ENCODE measurements at regions not wholly inside any gene's neighbourhood (a gene's known extent, or its start where the extent isn't known, plus 50 kb on each side); places are given as distances from the start of the nearest gene placed in this dataset.

DNA sequence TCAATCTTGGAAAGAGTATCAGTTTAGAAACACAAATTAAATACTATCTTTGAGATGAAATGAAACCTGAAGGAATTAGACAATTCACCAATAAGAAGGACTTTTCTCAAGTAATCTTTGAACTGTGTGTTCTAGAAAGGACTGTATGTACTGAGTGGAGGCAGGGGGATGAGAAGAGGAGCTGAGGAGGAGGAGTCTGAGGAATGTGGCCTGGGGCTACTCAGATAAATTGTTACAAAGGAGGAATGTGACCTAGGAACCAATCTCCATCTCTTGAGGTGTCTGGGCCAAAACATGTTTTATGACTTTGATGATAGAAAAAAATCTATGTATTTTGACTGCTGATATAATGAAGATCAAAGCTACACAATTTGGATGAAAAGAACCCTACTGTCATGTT lies 124.3 kb upstream of the ANKRD55 start:
- TF ChIP-seq, protein P1, sequence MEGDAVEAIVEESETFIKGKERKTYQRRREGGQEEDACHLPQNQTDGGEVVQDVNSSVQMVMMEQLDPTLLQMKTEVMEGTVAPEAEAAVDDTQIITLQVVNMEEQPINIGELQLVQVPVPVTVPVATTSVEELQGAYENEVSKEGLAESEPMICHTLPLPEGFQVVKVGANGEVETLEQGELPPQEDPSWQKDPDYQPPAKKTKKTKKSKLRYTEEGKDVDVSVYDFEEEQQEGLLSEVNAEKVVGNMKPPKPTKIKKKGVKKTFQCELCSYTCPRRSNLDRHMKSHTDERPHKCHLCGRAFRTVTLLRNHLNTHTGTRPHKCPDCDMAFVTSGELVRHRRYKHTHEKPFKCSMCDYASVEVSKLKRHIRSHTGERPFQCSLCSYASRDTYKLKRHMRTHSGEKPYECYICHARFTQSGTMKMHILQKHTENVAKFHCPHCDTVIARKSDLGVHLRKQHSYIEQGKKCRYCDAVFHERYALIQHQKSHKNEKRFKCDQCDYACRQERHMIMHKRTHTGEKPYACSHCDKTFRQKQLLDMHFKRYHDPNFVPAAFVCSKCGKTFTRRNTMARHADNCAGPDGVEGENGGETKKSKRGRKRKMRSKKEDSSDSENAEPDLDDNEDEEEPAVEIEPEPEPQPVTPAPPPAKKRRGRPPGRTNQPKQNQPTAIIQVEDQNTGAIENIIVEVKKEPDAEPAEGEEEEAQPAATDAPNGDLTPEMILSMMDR (IDR thresholded peaks at IDR 0.05; ENCODE audit: insufficient read depth, low read length): no peak
- TF ChIP-seq POLR2AphosphoS5 (IDR thresholded peaks at IDR 0.05; ENCODE audit: low read depth) (no peak), GABPA (IDR thresholded peaks at IDR 0.05; ENCODE audit: low read depth) (no peak), SPI1 (IDR thresholded peaks at IDR 0.05; ENCODE audit: borderline replicate concordance, low read depth) (no peak)
- TF ChIP-seq, protein P2, sequence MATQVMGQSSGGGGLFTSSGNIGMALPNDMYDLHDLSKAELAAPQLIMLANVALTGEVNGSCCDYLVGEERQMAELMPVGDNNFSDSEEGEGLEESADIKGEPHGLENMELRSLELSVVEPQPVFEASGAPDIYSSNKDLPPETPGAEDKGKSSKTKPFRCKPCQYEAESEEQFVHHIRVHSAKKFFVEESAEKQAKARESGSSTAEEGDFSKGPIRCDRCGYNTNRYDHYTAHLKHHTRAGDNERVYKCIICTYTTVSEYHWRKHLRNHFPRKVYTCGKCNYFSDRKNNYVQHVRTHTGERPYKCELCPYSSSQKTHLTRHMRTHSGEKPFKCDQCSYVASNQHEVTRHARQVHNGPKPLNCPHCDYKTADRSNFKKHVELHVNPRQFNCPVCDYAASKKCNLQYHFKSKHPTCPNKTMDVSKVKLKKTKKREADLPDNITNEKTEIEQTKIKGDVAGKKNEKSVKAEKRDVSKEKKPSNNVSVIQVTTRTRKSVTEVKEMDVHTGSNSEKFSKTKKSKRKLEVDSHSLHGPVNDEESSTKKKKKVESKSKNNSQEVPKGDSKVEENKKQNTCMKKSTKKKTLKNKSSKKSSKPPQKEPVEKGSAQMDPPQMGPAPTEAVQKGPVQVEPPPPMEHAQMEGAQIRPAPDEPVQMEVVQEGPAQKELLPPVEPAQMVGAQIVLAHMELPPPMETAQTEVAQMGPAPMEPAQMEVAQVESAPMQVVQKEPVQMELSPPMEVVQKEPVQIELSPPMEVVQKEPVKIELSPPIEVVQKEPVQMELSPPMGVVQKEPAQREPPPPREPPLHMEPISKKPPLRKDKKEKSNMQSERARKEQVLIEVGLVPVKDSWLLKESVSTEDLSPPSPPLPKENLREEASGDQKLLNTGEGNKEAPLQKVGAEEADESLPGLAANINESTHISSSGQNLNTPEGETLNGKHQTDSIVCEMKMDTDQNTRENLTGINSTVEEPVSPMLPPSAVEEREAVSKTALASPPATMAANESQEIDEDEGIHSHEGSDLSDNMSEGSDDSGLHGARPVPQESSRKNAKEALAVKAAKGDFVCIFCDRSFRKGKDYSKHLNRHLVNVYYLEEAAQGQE (IDR thresholded peaks at IDR 0.05; ENCODE audit: insufficient replicate concordance, low read depth): no peak

Measured in HL-60 (cell line).